OCI-LY7 (cell line): ENCODE measurements at regions not wholly inside any gene's neighbourhood (a gene's known extent, or its start where the extent isn't known, plus 50 kb on each side); places are given as distances from the start of the nearest gene placed in this dataset.

Source experiments
- BruUV-seq: library from RNA; stranded (reverse); fragments of 400-500 nt; replicated peaks from 2 replicates; lab custom pipeline; 2021; lab: Mats Ljungman, UMichigan
- CTCF ChIA-PET: fragments of 300-600 bp; sonication (Branson Sonifier 250); formaldehyde crosslinking; loops from one replicate; lab custom pipeline; 2022; ENCODE audit warnings: antibody characterized with exemption; ENCODE audit not compliant: unreplicated experiment; lab: Charles Lee
- POLR2A ChIA-PET: fragments of 300-600 bp; sonication (Branson Sonifier 250); formaldehyde crosslinking; loops from one replicate; lab custom pipeline; 2022; ENCODE audit warnings: antibody characterized with exemption; lab: Charles Lee
- DNase-seq: peaks from one replicate; pipeline ENCODE4 v3.0.0-alpha.2; 2015; ENCODE audit warnings: low spot score
- H2AFZ ChIP-seq: fragments of 200-600 bp; sonication (generic), shearing (Covaris generic); 2 replicates; pipeline ENCODE4 v1.6.1; 2014; ENCODE audit warnings: mild to moderate bottlenecking, antibody characterized with exemption, low read length, moderate library complexity
- H3K27ac ChIP-seq: fragments of 200-600 bp; sonication (generic); 2 replicates; pipeline ENCODE4 v1.5.1; 2014; ENCODE audit warnings: mixed run types, low read depth, mild to moderate bottlenecking, moderate library complexity, low read length, inconsistent platforms; ENCODE audit not compliant: poor library complexity, severe bottlenecking
- H3K36me3 ChIP-seq: fragments of 200-600 bp; sonication (generic); 2 replicates; pipeline ENCODE4 v1.6.1; 2014; ENCODE audit warnings: mild to moderate bottlenecking, antibody characterized with exemption, low read length, moderate library complexity, mixed read lengths; ENCODE audit not compliant: insufficient read depth
- H3K4me1 ChIP-seq: fragments of 200-600 bp; sonication (generic); 2 replicates; pipeline ENCODE4 v1.5.1; 2014; ENCODE audit warnings: mild to moderate bottlenecking, low read length; ENCODE audit not compliant: insufficient read depth, poor library complexity, severe bottlenecking
- H3K4me2 ChIP-seq: fragments of 200-600 bp; sonication (generic); 2 replicates; pipeline ENCODE4 v1.6.1; 2014; ENCODE audit warnings: mild to moderate bottlenecking, low read length
- H3K4me3 ChIP-seq: fragments of 200-600 bp; sonication (generic); 2 replicates; pipeline ENCODE4 v1.5.1; 2014; ENCODE audit warnings: mild to moderate bottlenecking, low read depth, low read length; ENCODE audit not compliant: poor library complexity, severe bottlenecking
- H3K79me2 ChIP-seq: fragments of 200-600 bp; sonication (generic); 2 replicates; pipeline ENCODE4 v1.6.1; 2016; ENCODE audit warnings: low read depth, mild to moderate bottlenecking, low read length, moderate library complexity, mixed read lengths; ENCODE audit not compliant: insufficient read depth
- H3K9me2 ChIP-seq: fragments of 200-600 bp; sonication (generic); 2 replicates; pipeline ENCODE4 v1.6.1; 2016; ENCODE audit warnings: mild to moderate bottlenecking, low read length, mixed read lengths; ENCODE audit not compliant: insufficient read depth
- H3K9me3 ChIP-seq: fragments of 200-600 bp; sonication (generic); 2 replicates; pipeline ENCODE4 v1.6.1; 2014; ENCODE audit warnings: mild to moderate bottlenecking, mixed run types, low read length, mixed read lengths
- H4K20me1 ChIP-seq: fragments of 200-600 bp; sonication (generic); 2 replicates; pipeline ENCODE4 v1.6.1; 2014; ENCODE audit warnings: mild to moderate bottlenecking, antibody characterized with exemption, low read length, moderate library complexity, mixed read lengths; ENCODE audit not compliant: insufficient read depth
- EZH2phosphoT487 ChIP-seq: fragments of 200-600 bp; sonication (generic); IDR thresholded peaks from 2 replicates; pipeline ENCODE4 v1.6.1; 2018; ENCODE audit warnings: low read depth, borderline replicate concordance, mild to moderate bottlenecking, mixed run types, antibody characterized with exemption, low read length, moderate library complexity, mixed read lengths
- intact Hi-C: fragments of 100-400 bp; cut with micrococcal nuclease; formaldehyde crosslinking; loops from one replicate; pipeline ENCODE4 v1.10.0; 2022; ENCODE audit not compliant: unreplicated experiment
- TF ChIP-seq, protein P1 (sequence below): fragments of 200-600 bp; sonication (generic); conservative IDR thresholded peaks from 2 replicates; pipeline ENCODE4 v1.5.1; 2014; ENCODE audit warnings: mild to moderate bottlenecking, antibody characterized with exemption, low read length, moderate library complexity, mixed read lengths

DNA sequence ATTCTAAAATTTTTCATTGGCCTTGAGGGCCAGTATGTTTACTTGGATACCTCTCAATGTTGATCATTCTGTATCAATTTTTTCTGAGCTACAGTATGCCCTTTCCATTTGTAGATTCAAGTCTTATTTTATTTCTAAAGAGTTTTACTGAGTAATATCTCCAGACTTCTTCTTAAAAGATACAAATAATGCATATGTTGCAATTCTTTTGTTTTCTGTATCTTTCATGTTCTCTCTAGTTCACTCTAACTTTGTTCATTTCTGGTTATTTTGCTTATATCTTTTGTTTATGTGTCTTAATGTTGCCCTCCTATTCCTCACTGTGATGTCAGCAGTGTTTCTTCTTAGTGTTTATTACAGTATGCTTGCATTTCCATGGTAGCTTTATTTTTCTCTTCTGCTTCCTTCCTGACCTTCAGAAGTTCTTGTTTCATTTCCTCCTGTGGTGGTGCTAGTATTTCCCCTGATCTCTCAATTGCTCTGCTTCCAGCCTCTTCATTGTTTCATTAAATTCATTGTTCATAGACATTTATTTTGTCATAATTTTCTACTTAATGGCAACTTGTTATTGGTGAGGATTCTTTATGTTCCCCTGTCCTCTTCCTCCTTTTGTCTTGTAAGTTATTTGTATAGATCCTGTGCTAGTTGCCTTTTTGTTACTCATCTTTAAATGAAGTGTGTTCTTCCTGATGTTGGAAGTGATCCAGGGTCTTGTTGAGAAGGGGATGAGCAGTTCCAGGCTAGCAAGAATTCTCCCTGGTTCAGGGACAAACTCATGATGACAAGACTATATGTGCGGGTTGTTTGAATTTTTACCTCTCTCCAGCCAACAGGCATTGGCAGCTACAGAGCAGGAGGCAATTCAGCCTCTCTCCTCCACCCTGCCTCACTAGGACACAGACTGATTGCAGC lies 160.8 kb downstream of the DEPDC1B start:
- H3K27ac ChIP-seq: no peak overlapping the region
- peaks cover 2% of the 10 kb centered on the region; the same call in 1 of the 2 replicates for H3K9me3 ChIP-seq
- H2AFZ ChIP-seq: no peak overlapping the region
- peak overlapping the region; percentile 56 for H3K4me2 ChIP-seq
- intact Hi-C loops: no loop called here
- no peaks in the 10 kb centered on the region for H3K36me3 ChIP-seq
- ChIA-PET POLR2A (interaction anchor here (0.6 to 1.2 kb wide), 2 partner anchors 59 to 171 kb away, joined by 3 read pairs; no protein-coding TSS in a partner anchor), CTCF (no interaction called here)
- H4K20me1 ChIP-seq: no peaks in the 10 kb centered on the region; the same call in 1 of the 2 replicates
- no TSS peak for BruUV-seq
- peak; percentile 14 for DNase-seq
- TF ChIP-seq EZH2phosphoT487: no peak
- TF ChIP-seq, protein P1, sequence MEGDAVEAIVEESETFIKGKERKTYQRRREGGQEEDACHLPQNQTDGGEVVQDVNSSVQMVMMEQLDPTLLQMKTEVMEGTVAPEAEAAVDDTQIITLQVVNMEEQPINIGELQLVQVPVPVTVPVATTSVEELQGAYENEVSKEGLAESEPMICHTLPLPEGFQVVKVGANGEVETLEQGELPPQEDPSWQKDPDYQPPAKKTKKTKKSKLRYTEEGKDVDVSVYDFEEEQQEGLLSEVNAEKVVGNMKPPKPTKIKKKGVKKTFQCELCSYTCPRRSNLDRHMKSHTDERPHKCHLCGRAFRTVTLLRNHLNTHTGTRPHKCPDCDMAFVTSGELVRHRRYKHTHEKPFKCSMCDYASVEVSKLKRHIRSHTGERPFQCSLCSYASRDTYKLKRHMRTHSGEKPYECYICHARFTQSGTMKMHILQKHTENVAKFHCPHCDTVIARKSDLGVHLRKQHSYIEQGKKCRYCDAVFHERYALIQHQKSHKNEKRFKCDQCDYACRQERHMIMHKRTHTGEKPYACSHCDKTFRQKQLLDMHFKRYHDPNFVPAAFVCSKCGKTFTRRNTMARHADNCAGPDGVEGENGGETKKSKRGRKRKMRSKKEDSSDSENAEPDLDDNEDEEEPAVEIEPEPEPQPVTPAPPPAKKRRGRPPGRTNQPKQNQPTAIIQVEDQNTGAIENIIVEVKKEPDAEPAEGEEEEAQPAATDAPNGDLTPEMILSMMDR: no peak
- H3K4me1 ChIP-seq: peaks cover 46% of the 10 kb centered on the region
- no peaks in the 10 kb centered on the region for H3K79me2 ChIP-seq
- H3K9me2 ChIP-seq: no peaks in the 10 kb centered on the region
- H3K4me3 ChIP-seq: no peak overlapping the region

DNA sequence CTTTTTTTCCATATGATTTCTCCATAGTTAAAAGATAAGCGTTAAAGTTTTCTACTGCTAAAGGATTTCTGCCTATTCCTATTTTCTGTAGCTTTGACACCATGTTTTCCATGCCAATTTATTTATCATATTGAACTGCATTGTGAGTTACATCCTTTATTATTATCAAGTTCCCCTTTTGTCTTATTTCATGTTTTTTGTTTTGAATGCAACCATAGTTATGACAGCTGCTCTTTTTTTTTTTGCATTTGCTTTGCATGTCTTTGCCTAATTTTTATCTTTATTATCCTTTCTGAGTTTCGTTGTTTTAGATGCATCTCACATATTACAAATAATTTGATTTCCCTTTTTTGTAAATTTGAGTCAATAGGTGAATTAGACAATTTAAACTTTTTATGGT lies 161.5 kb downstream of the DEPDC1B start:
- BruUV-seq: no TSS peak
- Histone ChIP-seq H3K79me2 (no peaks in the 10 kb centered on the region), H3K9me2 (no peaks in the 10 kb centered on the region), H4K20me1 (no peaks in the 10 kb centered on the region; the same call in 1 of the 2 replicates), H3K4me2 (no peak overlapping the region), H3K27ac (no peak overlapping the region), H3K9me3 (peaks cover 7% of the 10 kb centered on the region; the same call in 1 of the 2 replicates), H3K4me1 (peaks cover 51% of the 10 kb centered on the region), H3K36me3 (no peaks in the 10 kb centered on the region), H2AFZ (no peak overlapping the region), H3K4me3 (no peak overlapping the region)
- ChIA-PET POLR2A (interaction anchor here (0.6 kb wide), 1 partner anchor 883 kb away, joined by 4 read pairs; no protein-coding TSS in a partner anchor), CTCF (no interaction called here)
- DNase-seq: no peak
- intact Hi-C loops: no loop called here
- no peak for TF ChIP-seq EZH2phosphoT487
- TF ChIP-seq, protein P1: no peak
